Gastrocnemius medialis (tissue), 4 donors: ENCODE measurements at regions not wholly inside any gene's neighbourhood (a gene's known extent, or its start where the extent isn't known, plus 50 kb on each side); places are given as distances from the start of the nearest gene placed in this dataset.

Experiments
- ATAC-seq, 2 donors: fragments of 150-250 bp; one replicate each; pipeline ENCODE4 v1.9.1; 2016
- DNase-seq, 2 donors: peaks; one replicate each; pipeline ENCODE4 v3.0.0-alpha.2; 2019
- H3K27ac ChIP-seq, 4 donors: fragments of 200-600 bp; sonication (generic); 1 replicate in 1 of 4; 2 replicates in 3 of 4; pipeline ENCODE4 v1.5.1; 2016 to 2018; ENCODE audit warnings: mild to moderate bottlenecking in 2 of 4, moderate library complexity in 1 of 4
- H3K27me3 ChIP-seq, 3 donors: fragments of 200-600 bp; sonication (generic) in 2 of 3; 1 replicate in 1 of 3; 2 replicates in 2 of 3; pipeline versions ENCODE4 v1.5.1 to v1.6.0; 2016 to 2019; ENCODE audit warnings: mild to moderate bottlenecking in 1 of 3, moderate library complexity in 1 of 3
- H3K36me3 ChIP-seq, 2 donors: fragments of 200-600 bp; sonication (generic) in 1 of 2; one replicate each; pipeline ENCODE4 v1.5.1; 2017 to 2018
- H3K4me1 ChIP-seq, 2 donors: fragments of 200-600 bp; sonication (generic) in 1 of 2; one replicate each; pipeline ENCODE4 v1.5.1; 2016 to 2017; ENCODE audit warnings: mild to moderate bottlenecking in 2 of 2
- H3K4me3 ChIP-seq, 4 donors: fragments of 200-600 bp; sonication (generic) in 3 of 4; 1 replicate in 1 of 4; 2 replicates in 3 of 4; pipeline ENCODE4 v1.5.1; 2016 to 2019; ENCODE audit warnings: mild to moderate bottlenecking in 2 of 4
- H3K9me3 ChIP-seq, 3 donors: fragments of 200-600 bp; sonication (generic) in 2 of 3; 1 replicate in 1 of 3; 2 replicates in 2 of 3; pipeline ENCODE4 v1.5.1; 2016 to 2019
- CTCF ChIP-seq, 5 experiments: fragments of 450-650 bp in 3 of 5; fragments of 200-600 bp in 2 of 5; sonication (generic) in 2 of 5; IDR thresholded peaks in 4 of 5; conservative IDR thresholded peaks in 1 of 5; 1 replicate in 4 of 5; 2 replicates in 1 of 5; pipeline ENCODE4 v1.5.1; 2016 to 2019; ENCODE audit warnings: antibody characterized with exemption in 5 of 5, mild to moderate bottlenecking in 3 of 5, moderate library complexity in 3 of 5
- POLR2A ChIP-seq, 2 donors: fragments of 450-650 bp; IDR thresholded peaks; one replicate each; pipeline ENCODE4 v1.6.1; 2017; ENCODE audit warnings: antibody characterized with exemption in 2 of 2, mild to moderate bottlenecking in 2 of 2, moderate library complexity in 2 of 2
- in situ Hi-C, 4 donors: fragments of 200-750 bp; cut with MboI; loops; one replicate each; pipeline versions ENCODE4 v1.15.0 to v1.8.0; 2017; ENCODE audit warnings: low sequenced_read_pairs in 4 of 4
- intact Hi-C: fragments of 100-400 bp; cut with DNase I; formaldehyde crosslinking; loops from one replicate; pipeline ENCODE4 v1.15.1; 2023; ENCODE audit warnings: low total_unique reads

- intact Hi-C loops (no loop called here), in situ Hi-C loops (loop anchor here in 1 of 4 donors (25.0 kb wide), 1 partner anchor 465 kb away; no protein-coding TSS in a partner anchor)
- Histone ChIP-seq H3K9me3 (no peaks in the 10 kb centered on the region), H3K4me3 (no peak overlapping the region), H3K4me1 (peaks cover under 1 to 6% of the 10 kb centered on the region in 2 donors), H3K36me3 (no peaks in the 10 kb centered on the region), H3K27ac (no peak overlapping the region), H3K27me3 (no peaks in the 10 kb centered on the region)
- no peak for ATAC-seq
- no peak for DNase-seq
- no peak for TF ChIP-seq CTCF (IDR thresholded peaks at IDR 0.05 in 4 of 5, conservative IDR thresholded peaks at IDR 0.05 in 1 of 5)
- TF ChIP-seq POLR2A (IDR thresholded peaks at IDR 0.05) = no peak
These were observed 177.0 kb upstream of the TTC29 start for GRCh38 chr4:147122685-147123084.

- no peak for DNase-seq
- Histone ChIP-seq H3K27me3 (no peaks in the 10 kb centered on the region), H3K4me1 (peaks cover 0 to 5% of the 10 kb centered on the region in 2 donors), H3K9me3 (no peaks in the 10 kb centered on the region), H3K27ac (no peak overlapping the region), H3K36me3 (no peaks in the 10 kb centered on the region), H3K4me3 (no peak overlapping the region)
- intact Hi-C loops (no loop called here), in situ Hi-C loops (loop anchor here in 1 of 4 donors (25.0 kb wide), 1 partner anchor 464 kb away; no protein-coding TSS in a partner anchor)
- no peak for ATAC-seq
- TF ChIP-seq CTCF (IDR thresholded peaks at IDR 0.05 in 4 of 5, conservative IDR thresholded peaks at IDR 0.05 in 1 of 5) (no peak), POLR2A (IDR thresholded peaks at IDR 0.05) (no peak)
These were observed 177.5 kb upstream of the TTC29 start for GRCh38 chr4:147123146-147123545.

GRCh38 chr4:147128787-147129186, 183.1 kb upstream of the TTC29 start:
- DNase-seq (no peak), ATAC-seq (no peak)
- no peaks in the 10 kb centered on the region for H3K27me3 ChIP-seq
- in situ Hi-C loops (no loop called here), intact Hi-C loops (no loop called here)
- no peak overlapping the region for H3K27ac ChIP-seq
- no peaks in the 10 kb centered on the region for H3K9me3 ChIP-seq
- TF ChIP-seq CTCF (IDR thresholded peaks at IDR 0.05 in 4 of 5, conservative IDR thresholded peaks at IDR 0.05 in 1 of 5) (no peak), POLR2A (IDR thresholded peaks at IDR 0.05) (no peak)
- no peaks in the 10 kb centered on the region for H3K36me3 ChIP-seq
- no peak overlapping the region for H3K4me3 ChIP-seq
- no peaks in the 10 kb centered on the region for H3K4me1 ChIP-seq

GRCh38 chr4:147129687-147130086, 184.0 kb upstream of the TTC29 start:
- no peaks in the 10 kb centered on the region for H3K9me3 ChIP-seq
- in situ Hi-C loops (no loop called here), intact Hi-C loops (no loop called here)
- no peak overlapping the region for H3K27ac ChIP-seq
- H3K4me3 ChIP-seq = no peak overlapping the region
- H3K4me1 ChIP-seq = no peaks in the 10 kb centered on the region
- no peak for ATAC-seq
- no peak for DNase-seq
- no peak for TF ChIP-seq POLR2A (IDR thresholded peaks at IDR 0.05)
- TF ChIP-seq CTCF (IDR thresholded peaks at IDR 0.05 in 4 of 5, conservative IDR thresholded peaks at IDR 0.05 in 1 of 5) = no peak
- no peaks in the 10 kb centered on the region for H3K27me3 ChIP-seq
- no peaks in the 10 kb centered on the region for H3K36me3 ChIP-seq
